Adipocyte (in vitro differentiated cells): ENCODE measurements at regions not wholly inside any gene's neighbourhood (a gene's known extent, or its start where the extent isn't known, plus 50 kb on each side); places are given as distances from the start of the nearest gene placed in this dataset.

ENCODE experiments used
- DNase-seq: peaks from one replicate; pipeline ENCODE4 v3.0.0-alpha.2; 2015; ENCODE audit warnings: low read depth
- H3K27me3 ChIP-seq: replicated peaks from 2 replicates; pipeline ENCODE4 v1.7.0; 2013; ENCODE audit warnings: mild to moderate bottlenecking, low read length, moderate library complexity; ENCODE audit not compliant: control insufficient read depth, insufficient read depth
- H3K36me3 ChIP-seq: 2 replicates; pipeline ENCODE4 v1.7.0; 2013; ENCODE audit warnings: low read length, mild to moderate bottlenecking, moderate library complexity; ENCODE audit not compliant: control insufficient read depth, insufficient read depth, severe bottlenecking
- H3K4me1 ChIP-seq: 2 replicates; pipeline ENCODE4 v1.7.0; 2013; ENCODE audit warnings: mild to moderate bottlenecking, low read length, moderate library complexity; ENCODE audit not compliant: control insufficient read depth, insufficient read depth
- H3K4me3 ChIP-seq: 2 replicates; pipeline ENCODE4 v1.7.0; 2013; ENCODE audit warnings: mild to moderate bottlenecking, low read length, moderate library complexity
- H3K9ac ChIP-seq: 2 replicates; pipeline ENCODE4 v1.7.0; 2013; ENCODE audit warnings: mild to moderate bottlenecking, low read length, moderate library complexity
- H3K9me3 ChIP-seq: 2 replicates; pipeline ENCODE4 v1.7.0; 2013; ENCODE audit warnings: mild to moderate bottlenecking, low read length, moderate library complexity; ENCODE audit not compliant: control insufficient read depth

DNA sequence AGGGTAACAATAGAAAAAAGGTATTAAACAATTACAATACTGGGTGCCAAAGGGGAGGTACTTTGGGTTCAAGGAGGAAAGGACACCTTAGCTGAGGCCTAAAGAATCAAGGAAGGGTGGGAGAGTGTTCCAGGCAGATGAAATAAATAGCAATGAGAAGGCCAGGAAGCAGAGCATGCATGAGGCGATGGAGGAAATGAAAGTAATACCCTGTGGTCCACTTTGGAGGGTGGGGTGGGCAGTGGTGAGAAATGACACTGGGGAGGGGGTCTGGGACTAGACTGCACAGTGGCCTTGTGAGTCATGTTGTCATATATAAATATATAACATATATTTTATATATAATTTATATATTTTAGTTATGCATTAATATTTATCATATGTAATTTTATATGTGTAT lies 55.9 kb downstream of the BHLHE40 start:
- DNase-seq, result no peak
- no peak overlapping the region for H3K9ac ChIP-seq
- H3K9me3 ChIP-seq, result no peaks in the 10 kb centered on the region
- peaks cover 5% of the 10 kb centered on the region for H3K27me3 ChIP-seq
- H3K36me3 ChIP-seq, result no peaks in the 10 kb centered on the region
- no peaks in the 10 kb centered on the region for H3K4me1 ChIP-seq
- H3K4me3 ChIP-seq, result no peak overlapping the region

GRCh38 chr3:5035692-5036391 lies 56.6 kb downstream of the BHLHE40 start:
- Histone ChIP-seq H3K4me1 (no peaks in the 10 kb centered on the region), H3K27me3 (peaks cover 11% of the 10 kb centered on the region), H3K9me3 (no peaks in the 10 kb centered on the region), H3K36me3 (no peaks in the 10 kb centered on the region), H3K9ac (no peak overlapping the region), H3K4me3 (no peak overlapping the region)
- DNase-seq, result no peak

GRCh38 chr3:5036392-5036766 lies 57.1 kb downstream of the BHLHE40 start:
- Histone ChIP-seq H3K27me3 (peaks cover 11% of the 10 kb centered on the region), H3K4me1 (no peaks in the 10 kb centered on the region), H3K9me3 (no peaks in the 10 kb centered on the region)

GRCh38 chr3:5036858-5037257 lies 57.6 kb downstream of the BHLHE40 start:
- Histone ChIP-seq H3K36me3 (no peaks in the 10 kb centered on the region), H3K4me3 (no peak overlapping the region), H3K9me3 (no peaks in the 10 kb centered on the region), H3K27me3 (peaks cover 11% of the 10 kb centered on the region), H3K4me1 (no peaks in the 10 kb centered on the region), H3K9ac (no peak overlapping the region)
- DNase-seq, result no peak

More at GRCh38 chr3:5036392-5036766, 57.1 kb downstream of the BHLHE40 start:
- no peaks in the 10 kb centered on the region for H3K36me3 ChIP-seq
- no peak for DNase-seq
- H3K9ac ChIP-seq, result no peak overlapping the region
- H3K4me3 ChIP-seq, result no peak overlapping the region

DNA sequence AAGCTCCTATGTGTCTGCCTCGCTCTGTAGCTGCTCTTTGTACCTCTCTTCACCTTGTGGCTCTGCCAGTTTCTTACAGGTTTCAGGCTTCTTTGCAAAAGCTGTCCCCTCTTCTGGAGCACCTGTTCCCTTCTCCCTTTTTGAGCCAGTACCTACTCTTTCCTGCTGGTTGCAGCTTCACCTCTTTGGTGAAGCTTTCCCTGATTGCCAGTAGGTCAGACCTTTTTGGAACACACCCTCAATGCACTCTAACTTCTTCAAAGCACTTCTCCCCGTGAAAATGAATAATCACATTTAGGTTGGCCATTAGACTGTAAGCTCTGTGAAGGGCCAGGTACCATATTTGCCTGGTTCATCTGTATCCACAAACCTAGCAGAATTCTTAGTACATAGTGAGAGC lies 60.3 kb downstream of the BHLHE40 start:
- no peaks in the 10 kb centered on the region for H3K9me3 ChIP-seq

DNA sequence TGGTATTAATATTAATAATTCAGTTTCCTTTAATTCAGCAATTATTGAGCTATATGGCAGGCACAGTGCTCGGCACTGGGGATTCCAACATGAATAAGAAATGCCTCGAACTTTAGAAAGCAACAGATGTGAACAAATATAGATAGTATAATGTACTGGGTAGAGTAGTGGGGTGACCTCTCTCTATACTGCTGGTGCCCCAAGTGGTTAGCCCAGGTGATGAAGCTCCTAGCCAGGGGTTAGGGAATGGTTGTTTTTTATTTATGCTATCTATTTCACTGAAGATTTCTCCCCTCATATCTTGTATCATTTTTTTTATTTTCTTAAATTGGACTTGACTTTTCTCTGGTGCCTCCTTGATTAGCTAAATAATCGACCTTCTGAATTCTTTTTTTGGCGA lies 62.1 kb downstream of the BHLHE40 start:
- no peak for DNase-seq
- H3K9me3 ChIP-seq, result no peaks in the 10 kb centered on the region
- H3K9ac ChIP-seq, result no peak overlapping the region
- no peaks in the 10 kb centered on the region for H3K36me3 ChIP-seq
- H3K27me3 ChIP-seq, result peaks cover 11% of the 10 kb centered on the region
- H3K4me1 ChIP-seq, result no peaks in the 10 kb centered on the region
- H3K4me3 ChIP-seq, result no peak overlapping the region

More for the DNA sequence above, 60.3 kb downstream of the BHLHE40 start:
- no peak for DNase-seq
- H3K27me3 ChIP-seq, result peaks cover 11% of the 10 kb centered on the region
- H3K9ac ChIP-seq, result no peak overlapping the region
- no peaks in the 10 kb centered on the region for H3K36me3 ChIP-seq
- H3K4me1 ChIP-seq, result no peaks in the 10 kb centered on the region
- no peak overlapping the region for H3K4me3 ChIP-seq

DNA sequence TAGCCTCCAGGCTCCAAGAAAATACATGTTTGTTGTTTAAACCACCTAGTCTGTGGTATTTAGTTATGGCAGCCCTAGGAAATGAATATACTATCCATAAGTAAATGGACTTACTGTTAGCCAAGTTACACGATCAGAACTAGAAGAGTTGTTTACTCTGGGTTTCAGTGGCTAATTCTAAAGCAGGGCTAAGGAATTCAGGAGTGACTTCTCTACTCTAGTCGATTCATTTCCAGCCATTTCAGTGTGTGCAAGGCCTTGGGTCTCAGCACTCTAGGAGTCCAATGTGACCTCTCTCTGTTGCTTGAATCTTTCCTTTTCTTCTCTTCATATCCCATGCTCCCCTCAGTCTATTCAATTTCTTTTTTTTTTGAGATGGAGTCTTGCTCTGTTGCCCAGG lies 66.7 kb downstream of the BHLHE40 start:
- Histone ChIP-seq H3K9ac (no peak overlapping the region), H3K9me3 (no peaks in the 10 kb centered on the region), H3K4me1 (no peaks in the 10 kb centered on the region), H3K36me3 (no peaks in the 10 kb centered on the region), H3K27me3 (no peaks in the 10 kb centered on the region), H3K4me3 (no peak overlapping the region)
- no peak for DNase-seq

- no peak overlapping the region for H3K4me3 ChIP-seq
- H3K36me3 ChIP-seq, result no peaks in the 10 kb centered on the region
- no peaks in the 10 kb centered on the region for H3K27me3 ChIP-seq
- peaks cover 5% of the 10 kb centered on the region for H3K4me1 ChIP-seq
- no peak overlapping the region for H3K9ac ChIP-seq
- no peaks in the 10 kb centered on the region for H3K9me3 ChIP-seq
- no peak for DNase-seq
Measured at GRCh38 chr3:5047764-5048419, 68.7 kb downstream of the BHLHE40 start.

- no peak overlapping the region for H3K9ac ChIP-seq
- H3K36me3 ChIP-seq, result no peaks in the 10 kb centered on the region
- no peak for DNase-seq
- no peak overlapping the region for H3K4me3 ChIP-seq
- no peaks in the 10 kb centered on the region for H3K9me3 ChIP-seq
- H3K4me1 ChIP-seq, result peaks cover 14% of the 10 kb centered on the region
- no peaks in the 10 kb centered on the region for H3K27me3 ChIP-seq
Measured at GRCh38 chr3:5051772-5052171, 70.3 kb upstream of the ARL8B start.

GRCh38 chr3:5052247-5052646 lies 69.8 kb upstream of the ARL8B start:
- no peak overlapping the region for H3K4me3 ChIP-seq
- peaks cover 14% of the 10 kb centered on the region for H3K4me1 ChIP-seq
- H3K27me3 ChIP-seq, result no peaks in the 10 kb centered on the region
- no peak overlapping the region for H3K9ac ChIP-seq
- DNase-seq, result no peak
- no peaks in the 10 kb centered on the region for H3K36me3 ChIP-seq
- H3K9me3 ChIP-seq, result no peaks in the 10 kb centered on the region

GRCh38 chr3:5053021-5053831 lies 68.9 kb upstream of the ARL8B start:
- peak; percentile 64 for DNase-seq
- no peaks in the 10 kb centered on the region for H3K36me3 ChIP-seq
- H3K9ac ChIP-seq, result no peak overlapping the region
- no peaks in the 10 kb centered on the region for H3K9me3 ChIP-seq
- H3K4me3 ChIP-seq, result no peak overlapping the region
- H3K4me1 ChIP-seq, result peaks cover 22% of the 10 kb centered on the region
- H3K27me3 ChIP-seq, result no peaks in the 10 kb centered on the region
